DND-41 (cell line): ENCODE measurements at regions not wholly inside any gene's neighbourhood (a gene's known extent, or its start where the extent isn't known, plus 50 kb on each side); places are given as distances from the start of the nearest gene placed in this dataset.

Source experiments
- ATAC-seq: fragments of 200-7000 bp; cut with Tn5 transposase; 3 replicates; pipeline ENCODE4 v1.9.1; 2021; ENCODE audit warnings: low read depth; ENCODE audit not compliant: insufficient read depth
- DNase-seq: peaks from one replicate; pipeline ENCODE4 v3.0.0-alpha.2; 2020
- H2AFZ ChIP-seq: 2 replicates; pipeline ENCODE4 v1.6.0; 2012; ENCODE audit warnings: low read depth, low read length
- H3K27ac ChIP-seq: 2 replicates; pipeline ENCODE4 v1.5.1; 2012; ENCODE audit warnings: low read length, inconsistent platforms
- H3K27me3 ChIP-seq: fragments of 200-600 bp; sonication (generic); 2 replicates; pipeline ENCODE4 v1.6.0; 2012; ENCODE audit warnings: low read length, mild to moderate bottlenecking, inconsistent platforms; ENCODE audit not compliant: insufficient read depth, poor library complexity
- H3K36me3 ChIP-seq: 2 replicates; pipeline ENCODE4 v1.5.1; 2012; ENCODE audit warnings: low read length, inconsistent platforms; ENCODE audit not compliant: insufficient read depth
- H3K4me1 ChIP-seq: 2 replicates; pipeline ENCODE4 v1.5.1; 2012; ENCODE audit warnings: mild to moderate bottlenecking, low read length; ENCODE audit not compliant: insufficient read depth
- H3K4me2 ChIP-seq: 2 replicates; pipeline ENCODE4 v1.6.0; 2012; ENCODE audit warnings: mild to moderate bottlenecking, moderate library complexity, low read length, inconsistent platforms; ENCODE audit not compliant: insufficient read depth
- H3K4me3 ChIP-seq, 2 experiments: fragments of 200-600 bp in 1 of 2; shearing (Covaris generic) in 1 of 2; 2 replicates each; pipeline ENCODE4 v1.5.1; 2012 to 2016; ENCODE audit warnings: inconsistent platforms in 2 of 2, low read length in 2 of 2, mild to moderate bottlenecking in 2 of 2, low read depth in 1 of 2, moderate library complexity in 1 of 2
- H3K79me2 ChIP-seq: 2 replicates; pipeline ENCODE4 v1.6.0; 2012; ENCODE audit warnings: low read length, inconsistent platforms; ENCODE audit not compliant: insufficient read depth
- H3K9ac ChIP-seq: 2 replicates; pipeline ENCODE4 v1.6.0; 2012; ENCODE audit warnings: low read depth, mild to moderate bottlenecking, inconsistent platforms, low read length, moderate library complexity
- H3K9me3 ChIP-seq: 2 replicates; pipeline ENCODE4 v1.5.1; 2012; ENCODE audit warnings: low read length, moderate library complexity, mild to moderate bottlenecking, inconsistent platforms; ENCODE audit not compliant: insufficient read depth, severe bottlenecking
- H4K20me1 ChIP-seq: 2 replicates; pipeline ENCODE4 v1.6.0; 2012; ENCODE audit warnings: low read length; ENCODE audit not compliant: insufficient read depth
- CTCF ChIP-seq: IDR thresholded peaks from 2 replicates; pipeline ENCODE4 v1.5.1; 2012; ENCODE audit warnings: borderline replicate concordance, low read length, moderate library complexity, mild to moderate bottlenecking; ENCODE audit not compliant: poor library complexity, severe bottlenecking; ENCODE audit errors: extremely low read depth
- EZH2 ChIP-seq: IDR thresholded peaks from 3 replicates; pipeline ENCODE4 v1.6.1; 2012; ENCODE audit warnings: borderline replicate concordance, low read depth, mild to moderate bottlenecking, moderate library complexity, low read length, inconsistent platforms; ENCODE audit not compliant: severe bottlenecking

- Histone ChIP-seq H2AFZ (no peak overlapping the region), H4K20me1 (no peaks in the 10 kb centered on the region), H3K79me2 (no peaks in the 10 kb centered on the region), H3K9me3 (peaks cover 3% of the 10 kb centered on the region), H3K9ac (no peak overlapping the region), H3K27ac (no peak overlapping the region), H3K27me3 (no peaks in the 10 kb centered on the region), H3K4me3 (no peak overlapping the region), H3K4me1 (no peaks in the 10 kb centered on the region), H3K36me3 (no peaks in the 10 kb centered on the region), H3K4me2 (no peak overlapping the region)
- DNase-seq (no peak), ATAC-seq (no peak)
- TF ChIP-seq EZH2 (no peak), CTCF (no peak)
These were observed 436.4 kb downstream of the EIPR1 start for GRCh38 chr2:2941205-2941604.

- no peak overlapping the region for H3K27ac ChIP-seq
- no peak overlapping the region for H3K4me3 ChIP-seq
- DNase-seq (no peak), ATAC-seq (no peak)
- TF ChIP-seq CTCF (no peak), EZH2 (no peak)
- H3K4me2 ChIP-seq = no peak overlapping the region
- peaks cover 3% of the 10 kb centered on the region for H3K9me3 ChIP-seq
- no peaks in the 10 kb centered on the region for H3K36me3 ChIP-seq
- no peaks in the 10 kb centered on the region for H3K27me3 ChIP-seq
- H2AFZ ChIP-seq = no peak overlapping the region
- H3K4me1 ChIP-seq = no peaks in the 10 kb centered on the region
- H3K79me2 ChIP-seq = no peaks in the 10 kb centered on the region
- H4K20me1 ChIP-seq = no peaks in the 10 kb centered on the region
- no peak overlapping the region for H3K9ac ChIP-seq
These were observed 436.9 kb downstream of the EIPR1 start for GRCh38 chr2:2940702-2941101.

- no peak for TF ChIP-seq EZH2
- TF ChIP-seq CTCF = no peak
- H3K9me3 ChIP-seq = peaks cover 3% of the 10 kb centered on the region
- no peak for ATAC-seq
These were observed 437.6 kb downstream of the EIPR1 start for GRCh38 chr2:2940061-2940460.

GRCh38 chr2:2939078-2939795 lies 438.4 kb downstream of the EIPR1 start:
- TF ChIP-seq EZH2 (no peak), CTCF (no peak)
- Histone ChIP-seq H4K20me1 (no peaks in the 10 kb centered on the region), H3K79me2 (no peaks in the 10 kb centered on the region), H3K9me3 (peaks cover 3% of the 10 kb centered on the region), H3K27ac (no peak overlapping the region), H3K27me3 (no peaks in the 10 kb centered on the region), H3K9ac (no peak overlapping the region), H3K4me1 (no peaks in the 10 kb centered on the region), H3K4me3 (no peak overlapping the region), H3K4me2 (no peak overlapping the region), H3K36me3 (no peaks in the 10 kb centered on the region), H2AFZ (no peak overlapping the region)
- DNase-seq = no peak
- no peak for ATAC-seq

More at GRCh38 chr2:2940061-2940460, 437.6 kb downstream of the EIPR1 start:
- Histone ChIP-seq H2AFZ (no peak overlapping the region), H3K27ac (no peak overlapping the region), H3K4me1 (no peaks in the 10 kb centered on the region), H3K79me2 (no peaks in the 10 kb centered on the region), H3K4me3 (no peak overlapping the region), H3K9ac (no peak overlapping the region), H3K36me3 (no peaks in the 10 kb centered on the region), H3K27me3 (no peaks in the 10 kb centered on the region), H3K4me2 (no peak overlapping the region), H4K20me1 (no peaks in the 10 kb centered on the region)
- DNase-seq = no peak
